Fibroblast of gingiva (primary cell): ENCODE measurements at regions not wholly inside any gene's neighbourhood (a gene's known extent, or its start where the extent isn't known, plus 50 kb on each side); places are given as distances from the start of the nearest gene placed in this dataset.

ENCODE experiments used
- DNase-seq: peaks from one replicate; pipeline ENCODE4 v3.0.0-alpha.2; 2011; ENCODE audit warnings: low read depth

- DNase-seq, result no peak
Observed at GRCh38 chr10:121101561-121101960, 250.4 kb downstream of the WDR11 start.

DNA sequence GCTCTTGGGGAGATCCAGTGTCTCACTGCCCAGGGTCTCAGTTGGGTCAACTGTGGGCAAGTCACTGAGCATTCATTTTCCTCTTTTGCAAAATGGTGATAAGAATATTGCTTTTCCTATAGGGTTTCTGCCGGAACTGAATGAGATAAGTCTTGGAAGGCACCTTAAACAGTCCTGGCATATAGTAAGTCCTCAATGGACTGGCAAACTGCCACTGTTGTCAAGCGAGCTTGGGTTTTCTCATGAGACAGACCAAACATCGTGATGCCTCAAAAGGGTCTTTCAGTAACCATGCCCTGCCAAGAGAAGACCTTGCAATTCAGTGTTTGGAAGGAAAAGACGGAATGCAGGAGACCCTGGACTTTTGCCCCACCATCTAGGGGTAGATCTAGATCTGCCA, 251.5 kb downstream of the WDR11 start:
- no peak for DNase-seq

GRCh38 chr10:121104476-121105111, 253.4 kb downstream of the WDR11 start:
- DNase-seq, result no peak

DNA sequence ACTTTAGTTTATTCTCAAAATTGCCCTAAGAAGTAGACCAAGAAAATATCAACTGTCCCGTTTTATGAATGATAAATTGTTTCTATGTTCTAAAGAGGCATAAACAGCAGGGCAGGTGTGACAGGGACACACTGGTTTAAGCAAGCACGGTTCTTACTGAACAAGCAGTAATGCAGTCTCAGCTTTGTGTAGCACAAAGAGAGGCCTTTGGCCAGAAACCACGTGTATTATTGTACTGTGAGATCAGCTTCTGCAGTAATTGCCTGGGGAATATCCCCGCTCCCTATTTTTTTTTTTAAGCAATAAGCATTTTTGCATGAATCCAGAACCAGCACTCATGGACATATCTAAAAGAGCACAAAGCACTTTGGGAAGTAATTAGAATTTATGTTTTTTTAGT, 255.4 kb downstream of the WDR11 start:
- DNase-seq, result no peak

DNA sequence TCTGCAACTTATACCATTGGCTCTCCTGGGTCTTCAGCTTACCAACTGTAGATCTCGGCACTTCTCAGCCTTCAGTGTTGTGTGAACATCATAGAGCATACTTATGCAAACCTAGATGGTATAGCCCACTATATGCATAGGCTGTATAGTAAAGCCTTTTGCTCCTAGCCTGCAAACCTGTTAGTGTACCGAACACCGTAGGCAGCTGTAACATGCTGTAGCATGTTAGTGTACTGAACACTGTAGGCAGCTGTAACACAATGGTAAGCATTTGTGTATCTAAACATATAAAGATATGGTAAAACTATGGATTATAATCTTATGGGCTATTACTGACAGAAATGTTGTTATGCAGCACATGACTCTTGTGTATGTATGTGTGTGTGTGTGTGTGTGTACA, 256.9 kb downstream of the WDR11 start:
- DNase-seq, result no peak

DNA sequence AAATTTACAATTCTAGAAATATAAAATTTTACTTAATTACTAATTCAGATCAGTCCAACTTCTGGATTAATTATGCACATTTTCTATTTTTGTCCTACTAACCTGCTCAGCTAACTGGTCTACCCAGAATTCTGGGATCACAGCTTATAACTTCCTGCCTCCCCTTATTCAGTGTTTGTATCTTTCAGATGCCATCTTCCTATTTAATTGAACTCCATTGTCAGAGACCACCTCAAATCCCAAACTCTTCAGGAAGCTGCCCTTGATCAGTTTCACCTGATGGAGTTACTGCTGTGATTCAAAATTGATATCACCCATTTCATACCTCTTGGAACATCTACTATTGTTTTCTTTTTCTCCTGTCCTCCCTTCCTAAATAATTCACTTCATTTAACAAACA, 259.2 kb downstream of the WDR11 start:
- DNase-seq, result no peak

DNA sequence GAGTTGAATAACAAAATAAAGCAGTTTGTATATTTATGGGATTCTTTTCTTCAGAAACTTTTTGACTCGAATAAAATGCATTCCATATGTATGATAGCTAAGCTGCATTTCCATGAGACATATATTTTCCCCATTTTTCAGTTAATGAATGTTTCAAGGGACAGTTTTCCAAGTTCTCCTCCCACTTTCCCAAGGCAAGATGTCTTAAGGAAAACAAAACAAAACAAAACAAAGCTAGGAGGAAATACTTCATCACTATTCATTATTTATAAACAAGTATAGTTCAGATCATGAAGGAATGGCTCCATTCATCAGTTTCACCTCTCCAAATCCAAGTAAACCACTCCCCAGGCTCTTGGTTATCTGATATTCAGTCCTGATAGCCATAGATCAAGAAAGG, 261.0 kb downstream of the WDR11 start:
- DNase-seq, result no peak

GRCh38 chr10:121112579-121113384, 261.6 kb downstream of the WDR11 start:
- no peak for DNase-seq

DNA sequence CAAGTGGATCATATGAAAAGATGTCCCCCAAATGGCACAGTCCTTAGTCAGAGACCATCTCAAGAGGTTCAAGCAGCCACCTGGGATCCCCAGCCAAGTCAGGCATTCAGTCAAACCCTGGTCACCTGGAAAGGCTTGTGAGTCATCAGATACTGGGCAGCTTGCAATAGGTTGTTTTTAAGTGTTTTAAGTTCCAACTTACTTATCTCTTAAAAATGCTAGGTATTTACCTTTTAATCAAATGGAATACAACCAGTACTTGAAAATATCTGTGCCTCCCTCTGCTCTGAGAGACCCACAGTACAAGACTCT, 262.2 kb downstream of the WDR11 start:
- no peak for DNase-seq

- no peak for DNase-seq
Observed at GRCh38 chr10:121113911-121114310, 262.7 kb downstream of the WDR11 start.

GRCh38 chr10:121115154-121115553, 264.0 kb downstream of the WDR11 start:
- no peak for DNase-seq

DNA sequence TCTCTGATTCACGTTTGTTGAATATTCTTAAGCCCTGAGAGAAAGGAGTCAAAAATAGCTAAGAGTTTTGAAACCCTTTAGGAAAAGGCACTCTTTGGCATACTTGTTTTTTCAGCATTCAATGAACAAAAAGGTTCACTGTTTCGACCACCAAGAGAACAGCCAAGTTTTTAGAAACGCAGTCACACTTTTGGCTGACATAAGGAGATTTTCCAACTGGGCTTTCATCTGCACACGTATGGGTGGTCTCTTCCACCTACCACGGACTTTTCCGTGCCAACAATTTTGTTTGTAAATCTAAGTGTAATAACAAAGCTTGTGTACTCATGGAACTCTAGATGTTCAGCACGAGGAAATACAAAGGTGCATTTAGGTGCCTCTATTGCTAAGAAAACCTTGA, 270.3 kb downstream of the WDR11 start:
- DNase-seq, result no peak

- no peak for DNase-seq
Observed at GRCh38 chr10:121127151-121127906, 276.2 kb downstream of the WDR11 start.

GRCh38 chr10:121128164-121128563, 277.0 kb downstream of the WDR11 start:
- no peak for DNase-seq

- no peak for DNase-seq
Observed at GRCh38 chr10:121129266-121129665, 278.1 kb downstream of the WDR11 start.

DNA sequence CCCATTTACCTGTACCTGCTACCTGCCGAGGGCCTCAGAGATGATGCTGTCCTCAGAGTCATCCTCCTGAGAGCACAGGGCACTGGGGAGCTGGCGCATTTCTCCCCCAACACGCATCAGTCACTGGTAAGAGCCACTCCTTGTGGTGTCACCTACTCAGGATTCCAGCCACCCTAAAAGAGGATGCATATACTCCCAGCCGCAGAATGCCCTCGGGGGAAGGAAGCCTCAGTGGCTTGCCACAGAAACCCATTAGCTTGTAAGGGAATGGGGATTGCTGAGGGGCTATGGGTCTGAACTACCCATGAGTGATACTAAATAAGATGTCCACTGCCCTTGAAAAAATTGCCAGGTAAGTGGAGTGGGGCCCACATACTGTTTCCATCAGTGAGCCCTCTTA, 279.2 kb downstream of the WDR11 start:
- DNase-seq, result no peak

GRCh38 chr10:121131014-121131413, 279.9 kb downstream of the WDR11 start:
- no peak for DNase-seq

GRCh38 chr10:121131426-121132265, 280.5 kb downstream of the WDR11 start:
- no peak for DNase-seq

DNA sequence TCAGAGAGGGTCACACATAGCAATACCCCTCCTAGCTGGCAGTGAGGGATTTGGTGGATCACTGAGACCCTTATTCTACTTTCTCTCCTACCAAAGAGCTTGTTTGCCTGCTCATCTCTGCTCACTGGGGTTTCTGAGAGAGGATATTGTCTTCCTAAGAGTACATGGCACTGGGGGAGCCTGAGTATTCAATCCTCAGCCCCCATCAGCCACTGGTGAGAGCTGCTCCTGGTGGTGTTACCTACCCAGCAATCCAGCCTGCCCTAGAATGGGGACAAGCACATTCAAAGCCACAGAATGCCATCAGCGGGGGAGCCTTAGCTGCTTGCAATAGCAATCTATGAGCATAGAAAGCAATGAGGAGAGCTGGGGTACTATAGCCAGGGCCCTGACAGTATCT, 281.1 kb downstream of the WDR11 start:
- no peak for DNase-seq

DNA sequence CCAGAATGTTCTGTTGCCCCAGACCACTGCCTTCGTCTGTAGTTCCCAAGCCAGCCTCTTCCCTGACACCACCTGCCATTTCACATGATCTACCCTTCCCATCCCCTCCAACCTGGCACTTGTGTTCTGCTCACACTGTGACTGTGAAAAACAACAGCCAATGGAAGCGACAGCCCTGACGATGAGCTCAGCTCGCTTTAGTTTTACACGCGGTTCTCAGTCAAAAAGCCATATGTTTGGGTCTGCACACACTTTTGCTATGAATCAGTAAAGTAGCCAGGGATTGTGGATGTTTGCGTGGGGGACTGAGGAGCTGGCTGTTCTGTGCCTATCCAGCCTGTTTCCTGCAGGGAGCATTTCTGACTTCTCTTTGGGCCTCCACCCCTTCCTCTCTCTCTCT, 282.7 kb downstream of the WDR11 start:
- no peak for DNase-seq

DNA sequence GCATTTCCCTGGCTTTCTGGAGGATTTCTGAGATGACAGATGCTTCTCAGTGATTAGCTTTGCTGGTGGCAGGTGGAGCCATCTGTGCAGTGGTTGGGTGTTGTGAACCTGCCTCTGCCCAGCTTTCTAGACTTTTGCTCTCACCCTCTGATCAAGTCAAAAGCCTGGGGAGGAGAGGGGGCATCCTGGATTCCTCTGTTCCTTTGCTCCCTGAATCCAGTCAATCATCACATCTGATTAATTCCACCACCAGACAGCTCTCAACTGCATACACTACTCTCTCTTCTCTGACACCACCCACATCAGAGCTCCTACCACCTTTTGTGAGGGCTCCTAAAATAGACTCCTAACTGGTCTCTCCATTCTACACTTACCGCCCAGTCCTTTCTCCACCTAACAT, 283.5 kb downstream of the WDR11 start:
- DNase-seq, result no peak

- no peak for DNase-seq
Observed at GRCh38 chr10:121135512-121135911, 284.4 kb downstream of the WDR11 start.
